ENCODE measurements at regions not wholly inside any gene's neighbourhood (a gene's known extent, or its start where the extent isn't known, plus 50 kb on each side); places are given as distances from the start of the nearest gene placed in this dataset.

GRCh38 chr10:131615150-131615549 is 285.7 kb upstream of the PPP2R2D start:
- H3K27ac ChIP-seq = no peak overlapping the region
- H3K4me3 ChIP-seq = no peak overlapping the region
- no peak for ATAC-seq
- no peak for DNase-seq
- no peak for TF ChIP-seq CTCF (IDR thresholded peaks at IDR 0.05)
- intact Hi-C loops (cut with DNase I) = no loop called here
- peaks cover 0 to 4% (median 0%) of the 10 kb centered on the region in 3 donors for H3K27me3 ChIP-seq (ENCODE audit: insufficient read depth in 3 of 3, low read length in 2 of 3)
- H3K36me3 ChIP-seq (ENCODE audit: insufficient read depth in 1 of 2, low read depth in 1 of 2) = no peaks in the 10 kb centered on the region
- H3K4me1 ChIP-seq = no peaks in the 10 kb centered on the region
- no peaks in the 10 kb centered on the region for H3K9me3 ChIP-seq
- 79 to 86% (median 86%) methylated on average over 2 of the region's 2 CpGs for WGBS, 3 donors

GRCh38 chr10:131616040-131616439 is 284.8 kb upstream of the PPP2R2D start:
- WGBS, 3 donors = 94 to 95% (median 94%) methylated on average over 6 of the region's 6 CpGs
- H3K4me1 ChIP-seq = no peaks in the 10 kb centered on the region
- H3K4me3 ChIP-seq = no peak overlapping the region
- no peak overlapping the region for H3K27ac ChIP-seq
- no peaks in the 10 kb centered on the region for H3K9me3 ChIP-seq
- intact Hi-C loops (cut with DNase I) = no loop called here
- H3K27me3 ChIP-seq (ENCODE audit: insufficient read depth in 3 of 3, low read length in 2 of 3) = peaks cover 0 to 4% (median 0%) of the 10 kb centered on the region in 3 donors
- TF ChIP-seq CTCF (IDR thresholded peaks at IDR 0.05) = no peak
- no peaks in the 10 kb centered on the region for H3K36me3 ChIP-seq (ENCODE audit: insufficient read depth in 1 of 2, low read depth in 1 of 2)
- no peak for DNase-seq
- ATAC-seq = no peak

- ATAC-seq = no peak
- DNase-seq = no peak
- H3K36me3 ChIP-seq (ENCODE audit: insufficient read depth in 1 of 2, low read depth in 1 of 2) = no peaks in the 10 kb centered on the region
- 69 to 78% (median 71%) methylated on average over 33 to 36 of the region's 36 CpGs for WGBS, 3 donors
- H3K4me1 ChIP-seq = no peaks in the 10 kb centered on the region
- intact Hi-C loops (cut with DNase I) = no loop called here
- peaks cover 0 to 4% (median 0%) of the 10 kb centered on the region in 3 donors for H3K27me3 ChIP-seq (ENCODE audit: insufficient read depth in 3 of 3, low read length in 2 of 3)
- no peak for TF ChIP-seq CTCF (IDR thresholded peaks at IDR 0.05)
- H3K4me3 ChIP-seq = no peak overlapping the region
- H3K9me3 ChIP-seq = no peaks in the 10 kb centered on the region
- H3K27ac ChIP-seq = no peak overlapping the region
Observed at GRCh38 chr10:131617113-131617858, 283.5 kb upstream of the PPP2R2D start.

GRCh38 chr10:131618587-131619267 is 282.1 kb upstream of the PPP2R2D start:
- WGBS, 3 donors = 46 to 54% (median 52%) methylated on average over 21 of the region's 21 CpGs
- no peak overlapping the region for H3K4me3 ChIP-seq
- no peak for DNase-seq
- no peaks in the 10 kb centered on the region for H3K9me3 ChIP-seq
- TF ChIP-seq CTCF (IDR thresholded peaks at IDR 0.05) = no peak
- ATAC-seq = no peak
- no peaks in the 10 kb centered on the region for H3K36me3 ChIP-seq (ENCODE audit: insufficient read depth in 1 of 2, low read depth in 1 of 2)
- intact Hi-C loops (cut with DNase I) = no loop called here
- no peaks in the 10 kb centered on the region for H3K4me1 ChIP-seq
- no peak overlapping the region for H3K27ac ChIP-seq
- peaks cover 0 to 4% (median 0%) of the 10 kb centered on the region in 3 donors for H3K27me3 ChIP-seq (ENCODE audit: insufficient read depth in 3 of 3, low read length in 2 of 3)
